Ureter (tissue), 1 donor: ENCODE measurements at regions not wholly inside any gene's neighbourhood (a gene's known extent, or its start where the extent isn't known, plus 50 kb on each side); places are given as distances from the start of the nearest gene placed in this dataset.

Source experiments
- DNase-seq: peaks from one replicate; pipeline ENCODE4 v3.0.0-alpha.2; 2020; ENCODE audit warnings: low spot score
- donor health status: DM: yes; HTN: yes; CAD: no.

GRCh38 chr5:89991592-89991991 lies 418.0 kb downstream of the CETN3 start:
- no peak for DNase-seq

GRCh38 chr5:89989776-89990175 lies 419.8 kb downstream of the CETN3 start:
- no peak for DNase-seq

GRCh38 chr5:89988998-89989655 lies 420.4 kb downstream of the CETN3 start:
- no peak for DNase-seq

- DNase-seq, result no peak
These were observed 421.3 kb downstream of the CETN3 start for GRCh38 chr5:89988129-89988810.

- DNase-seq, result no peak
These were observed 426.3 kb downstream of the CETN3 start for GRCh38 chr5:89983216-89983615.

- DNase-seq, result no peak
These were observed 427.4 kb downstream of the CETN3 start for GRCh38 chr5:89981878-89982773.

- DNase-seq, result no peak
These were observed 428.5 kb downstream of the CETN3 start for GRCh38 chr5:89981021-89981420.

- no peak for DNase-seq
These were observed 436.0 kb downstream of the CETN3 start for GRCh38 chr5:89973516-89973915.

- no peak for DNase-seq
These were observed 436.7 kb downstream of the CETN3 start for GRCh38 chr5:89972901-89973300.

- DNase-seq, result no peak
These were observed 440.6 kb downstream of the CETN3 start for GRCh38 chr5:89968958-89969381.

- no peak for DNase-seq
These were observed 441.6 kb downstream of the CETN3 start for GRCh38 chr5:89967771-89968444.

GRCh38 chr5:89956838-89957237 lies 452.7 kb downstream of the CETN3 start:
- no peak for DNase-seq

GRCh38 chr5:89954916-89955315 lies 454.6 kb downstream of the CETN3 start:
- DNase-seq, result no peak

- DNase-seq, result no peak
These were observed 457.7 kb downstream of the CETN3 start for GRCh38 chr5:89951876-89952275.

- no peak for DNase-seq
These were observed 459.3 kb downstream of the CETN3 start for GRCh38 chr5:89950234-89950633.

GRCh38 chr5:89948977-89949376 lies 460.6 kb downstream of the CETN3 start:
- DNase-seq, result no peak

GRCh38 chr5:89946916-89947315 lies 462.6 kb downstream of the CETN3 start:
- DNase-seq, result no peak

GRCh38 chr5:89946508-89946907 lies 463.0 kb downstream of the CETN3 start:
- no peak for DNase-seq

GRCh38 chr5:89942171-89942570 lies 467.4 kb downstream of the CETN3 start:
- DNase-seq, result no peak

GRCh38 chr5:89936576-89936975 lies 473.0 kb downstream of the CETN3 start:
- DNase-seq, result no peak

GRCh38 chr5:89934069-89934468 lies 475.5 kb downstream of the CETN3 start:
- DNase-seq, result no peak

GRCh38 chr5:89932771-89933181 lies 476.8 kb downstream of the CETN3 start:
- no peak for DNase-seq
